ENCODE measurements at regions not wholly inside any gene's neighbourhood (a gene's known extent, or its start where the extent isn't known, plus 50 kb on each side); places are given as distances from the start of the nearest gene placed in this dataset.

GRCh38 chr18:65056575-65056974 lies 694.2 kb upstream of the CDH7 start:
- Mint-ChIP-seq H3K36me3 (no peaks in the 10 kb centered on the region), H3K4me3 (no peak overlapping the region), H3K4me1 (ENCODE audit: low read depth) (no peaks in the 10 kb centered on the region), H3K27ac (no peak overlapping the region), H3K9me3 (peaks cover 24% of the 10 kb centered on the region), H3K27me3 (no peaks in the 10 kb centered on the region)
- intact Hi-C loops (cut with micrococcal nuclease) = no loop called here
- DNase-seq = no peak
- ChIA-PET CTCF (no interaction called here), POLR2A (no interaction called here)

- ChIA-PET CTCF (no interaction called here), POLR2A (no interaction called here)
- intact Hi-C loops (cut with micrococcal nuclease) = no loop called here
Measured at GRCh38 chr18:65049586-65049985, 701.2 kb upstream of the CDH7 start.

GRCh38 chr18:65039578-65039977 lies 711.2 kb upstream of the CDH7 start:
- ChIA-PET CTCF (no interaction called here), POLR2A (no interaction called here)
- H3K4me1 Mint-ChIP-seq (ENCODE audit: low read depth) = no peaks in the 10 kb centered on the region
- DNase-seq = no peak
- H3K9me3 Mint-ChIP-seq = peaks cover 8% of the 10 kb centered on the region
- no peaks in the 10 kb centered on the region for H3K36me3 Mint-ChIP-seq
- no peaks in the 10 kb centered on the region for H3K27me3 Mint-ChIP-seq
- H3K4me3 Mint-ChIP-seq = no peak overlapping the region
- H3K27ac Mint-ChIP-seq = no peak overlapping the region
- intact Hi-C loops (cut with micrococcal nuclease) = no loop called here

More at GRCh38 chr18:65049586-65049985, 701.2 kb upstream of the CDH7 start:
- Mint-ChIP-seq H3K9me3 (peaks cover 21% of the 10 kb centered on the region), H3K4me1 (ENCODE audit: low read depth) (no peaks in the 10 kb centered on the region), H3K27ac (no peak overlapping the region), H3K4me3 (no peak overlapping the region), H3K27me3 (no peaks in the 10 kb centered on the region), H3K36me3 (no peaks in the 10 kb centered on the region)
- DNase-seq = no peak

GRCh38 chr18:65035701-65036100 lies 715.1 kb upstream of the CDH7 start:
- H3K4me1 Mint-ChIP-seq (ENCODE audit: low read depth) = no peaks in the 10 kb centered on the region
- POLR2A ChIA-PET = no interaction called here
- H3K9me3 Mint-ChIP-seq = peaks cover 5% of the 10 kb centered on the region

DNA sequence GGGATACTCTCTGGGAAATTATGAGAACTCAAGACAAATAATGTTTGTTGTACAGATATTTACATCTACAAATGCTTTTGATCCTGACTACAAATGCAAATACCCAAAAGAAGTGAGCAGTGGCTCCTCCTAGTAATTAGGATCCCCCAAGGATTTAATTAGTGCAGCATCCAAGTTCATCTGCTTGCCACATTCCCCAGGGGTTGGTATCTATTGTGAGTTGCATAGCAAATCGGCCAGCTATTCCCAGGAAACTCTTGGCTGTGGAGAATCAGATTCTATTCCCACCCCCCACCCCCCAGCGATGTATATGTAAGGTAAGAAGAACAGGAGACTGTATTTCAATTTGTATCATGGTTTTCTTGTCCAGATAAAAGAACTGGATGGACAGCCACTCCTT lies 725.1 kb upstream of the CDH7 start:
- POLR2A ChIA-PET = no interaction called here

More at GRCh38 chr18:65035701-65036100, 715.1 kb upstream of the CDH7 start:
- no peak overlapping the region for H3K4me3 Mint-ChIP-seq
- no peaks in the 10 kb centered on the region for H3K36me3 Mint-ChIP-seq
- intact Hi-C loops (cut with micrococcal nuclease) = no loop called here
- no peak overlapping the region for H3K27ac Mint-ChIP-seq
- DNase-seq = no peak
- no peaks in the 10 kb centered on the region for H3K27me3 Mint-ChIP-seq
- CTCF ChIA-PET = no interaction called here

DNA sequence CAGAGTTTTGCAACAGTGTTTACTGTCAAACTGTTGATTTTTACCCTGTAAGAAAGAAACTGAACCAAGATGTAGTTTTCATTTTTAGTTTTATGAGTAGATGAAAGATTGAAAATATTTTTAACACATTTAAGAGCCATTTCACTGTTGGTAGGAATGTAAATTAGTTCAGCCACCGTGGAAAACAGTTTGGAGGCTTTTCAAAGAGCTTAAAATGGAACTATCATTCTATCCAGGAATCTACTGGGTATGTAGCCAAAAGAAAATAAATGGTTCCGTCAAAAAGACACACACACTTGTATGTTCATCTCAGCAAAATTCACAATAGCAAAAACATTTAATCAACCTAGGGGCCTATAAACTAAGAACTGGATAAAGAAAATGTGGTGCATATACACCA lies 729.8 kb upstream of the CDH7 start:
- no peak for DNase-seq
- POLR2A ChIA-PET = no interaction called here
- Mint-ChIP-seq H3K4me1 (ENCODE audit: low read depth) (no peaks in the 10 kb centered on the region), H3K4me3 (no peak overlapping the region), H3K9me3 (peaks cover 8% of the 10 kb centered on the region), H3K36me3 (no peaks in the 10 kb centered on the region), H3K27me3 (no peaks in the 10 kb centered on the region), H3K27ac (no peak overlapping the region)
- CTCF ChIA-PET = no interaction called here
- intact Hi-C loops (cut with micrococcal nuclease) = no loop called here

More for the DNA sequence above, 725.1 kb upstream of the CDH7 start:
- Mint-ChIP-seq H3K36me3 (no peaks in the 10 kb centered on the region), H3K9me3 (peaks cover 5% of the 10 kb centered on the region), H3K27ac (no peak overlapping the region), H3K27me3 (no peaks in the 10 kb centered on the region), H3K4me3 (no peak overlapping the region), H3K4me1 (ENCODE audit: low read depth) (no peaks in the 10 kb centered on the region)
- DNase-seq = no peak
- CTCF ChIA-PET = no interaction called here
- intact Hi-C loops (cut with micrococcal nuclease) = no loop called here

DNA sequence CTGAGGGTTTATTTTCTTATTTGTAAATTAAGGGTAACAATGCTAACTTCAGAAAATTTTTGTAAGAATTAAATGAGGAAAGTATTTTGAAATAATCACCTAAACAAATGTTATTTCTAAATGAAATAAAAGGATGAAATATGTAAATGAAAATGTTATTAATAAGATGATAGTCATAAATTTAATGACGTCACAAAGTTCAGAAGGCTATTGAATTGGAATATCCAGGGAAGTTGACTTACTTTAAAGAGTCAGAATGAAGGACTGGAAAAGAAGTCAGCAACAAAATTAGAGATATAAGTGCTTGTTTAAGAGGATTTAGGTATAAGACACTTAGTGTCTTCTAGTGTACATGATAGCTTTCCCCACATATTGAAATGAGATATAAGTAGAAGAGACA lies 732.6 kb upstream of the CDH7 start:
- Mint-ChIP-seq H3K4me1 (ENCODE audit: low read depth) (no peaks in the 10 kb centered on the region), H3K27ac (no peak overlapping the region), H3K9me3 (peaks cover 8% of the 10 kb centered on the region), H3K36me3 (no peaks in the 10 kb centered on the region), H3K4me3 (no peak overlapping the region), H3K27me3 (no peaks in the 10 kb centered on the region)
- no peak for DNase-seq
- intact Hi-C loops (cut with micrococcal nuclease) = no loop called here
- CTCF ChIA-PET = no interaction called here
- POLR2A ChIA-PET = no interaction called here

DNA sequence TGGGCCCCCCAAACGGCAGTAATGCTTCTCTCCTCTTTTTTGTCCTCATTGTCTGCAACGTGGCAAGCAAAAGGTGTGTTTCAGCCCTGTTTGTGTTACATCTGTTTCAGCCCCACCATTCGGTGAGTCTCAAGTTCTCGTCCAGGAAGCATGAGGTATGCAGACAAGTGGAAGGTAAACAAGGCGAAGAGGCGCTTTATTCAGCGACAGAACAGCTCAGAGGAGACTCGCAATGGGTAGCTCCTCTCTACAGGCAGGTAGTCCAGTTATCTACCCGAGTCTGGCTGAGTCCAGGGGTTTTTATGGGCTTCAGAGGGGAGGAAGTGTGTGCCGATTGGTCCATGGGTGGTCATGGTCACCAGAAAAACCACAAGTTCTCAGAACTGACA lies 733.4 kb upstream of the CDH7 start:
- intact Hi-C loops (cut with micrococcal nuclease) = no loop called here
- H3K4me1 Mint-ChIP-seq (ENCODE audit: low read depth) = no peaks in the 10 kb centered on the region
- CTCF ChIA-PET = no interaction called here
- H3K9me3 Mint-ChIP-seq = peaks cover 11% of the 10 kb centered on the region
- no peak overlapping the region for H3K4me3 Mint-ChIP-seq
- POLR2A ChIA-PET = no interaction called here
- H3K27me3 Mint-ChIP-seq = no peaks in the 10 kb centered on the region
- H3K27ac Mint-ChIP-seq = no peak overlapping the region
- no peaks in the 10 kb centered on the region for H3K36me3 Mint-ChIP-seq
- no peak for DNase-seq

DNA sequence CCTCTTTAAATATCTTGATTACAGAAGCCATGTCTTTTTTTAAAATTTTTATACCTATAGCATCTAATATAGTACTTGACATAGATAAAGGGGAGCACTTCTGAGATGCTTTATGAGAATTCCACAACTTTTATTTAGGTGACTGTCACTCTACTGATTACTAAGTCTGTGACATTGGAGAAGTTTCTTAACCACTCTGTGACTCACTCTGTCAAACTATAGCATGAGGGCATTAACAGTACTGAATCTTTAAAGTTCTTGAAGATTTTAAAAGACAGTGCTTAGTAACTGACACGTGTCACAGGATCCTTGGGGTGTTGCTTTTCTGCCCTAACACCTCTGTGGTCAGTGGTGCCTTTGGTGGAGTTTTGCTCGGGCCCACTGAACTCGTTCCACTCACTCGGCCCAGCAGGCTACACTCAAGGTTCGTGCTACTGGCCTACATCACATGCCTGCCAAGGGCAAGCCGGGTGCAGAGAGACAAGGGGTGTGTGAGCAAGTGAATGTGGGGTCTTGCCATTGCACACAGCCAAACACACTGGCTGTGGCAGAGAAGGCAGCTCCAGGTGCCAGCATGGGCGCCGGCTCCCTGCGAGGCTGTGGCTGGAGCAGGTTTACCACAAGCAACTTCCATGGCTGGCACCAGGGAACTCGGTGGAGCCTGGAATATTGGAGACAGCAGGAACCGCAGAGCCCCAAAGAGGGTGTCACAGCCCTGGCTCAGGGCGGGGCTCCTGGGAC lies 734.0 kb upstream of the CDH7 start:
- intact Hi-C loops (cut with micrococcal nuclease) = no loop called here
- DNase-seq = no peak
- Mint-ChIP-seq H3K27ac (no peak overlapping the region), H3K4me3 (no peak overlapping the region), H3K27me3 (no peaks in the 10 kb centered on the region), H3K9me3 (peaks cover 17% of the 10 kb centered on the region), H3K4me1 (ENCODE audit: low read depth) (no peaks in the 10 kb centered on the region), H3K36me3 (no peaks in the 10 kb centered on the region)
- ChIA-PET POLR2A (no interaction called here), CTCF (no interaction called here)

DNA sequence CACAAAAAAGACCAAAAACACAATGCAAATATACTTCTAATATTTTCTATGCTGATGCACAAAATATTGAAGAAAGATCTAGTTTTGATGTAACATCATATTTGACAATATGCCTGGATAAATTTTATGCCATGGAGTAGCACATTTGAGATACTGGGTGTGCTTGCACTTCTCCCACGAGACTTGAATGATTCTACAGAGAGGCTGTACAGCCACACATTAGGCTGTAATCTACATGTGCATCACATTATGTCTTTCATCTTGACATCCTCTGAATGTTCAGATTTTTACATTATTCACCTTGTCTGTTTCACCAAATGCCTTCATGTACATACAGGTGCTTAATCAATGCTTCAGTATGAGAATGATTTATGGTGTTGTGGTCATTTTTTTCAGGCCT lies 756.4 kb upstream of the CDH7 start:
- H3K27me3 Mint-ChIP-seq = no peaks in the 10 kb centered on the region
- intact Hi-C loops (cut with micrococcal nuclease) = no loop called here
- CTCF ChIA-PET = no interaction called here
- H3K4me3 Mint-ChIP-seq = no peak overlapping the region
- no peaks in the 10 kb centered on the region for H3K4me1 Mint-ChIP-seq (ENCODE audit: low read depth)
- no peak for DNase-seq
- POLR2A ChIA-PET = no interaction called here
- peaks cover 6% of the 10 kb centered on the region for H3K9me3 Mint-ChIP-seq
- no peak overlapping the region for H3K27ac Mint-ChIP-seq
- H3K36me3 Mint-ChIP-seq = no peaks in the 10 kb centered on the region

GRCh38 chr18:64993695-64994094 lies 757.1 kb upstream of the CDH7 start:
- no peaks in the 10 kb centered on the region for H3K27me3 Mint-ChIP-seq
- H3K4me3 Mint-ChIP-seq = no peak overlapping the region

GRCh38 chr18:64992654-64993053 lies 758.2 kb upstream of the CDH7 start:
- ChIA-PET POLR2A (no interaction called here), CTCF (no interaction called here)
- Mint-ChIP-seq H3K9me3 (peaks cover 6% of the 10 kb centered on the region), H3K27me3 (no peaks in the 10 kb centered on the region), H3K4me3 (no peak overlapping the region), H3K36me3 (no peaks in the 10 kb centered on the region), H3K4me1 (ENCODE audit: low read depth) (no peaks in the 10 kb centered on the region), H3K27ac (no peak overlapping the region)
- DNase-seq = no peak
- intact Hi-C loops (cut with micrococcal nuclease) = no loop called here

More at GRCh38 chr18:64993695-64994094, 757.1 kb upstream of the CDH7 start:
- no peaks in the 10 kb centered on the region for H3K36me3 Mint-ChIP-seq
- CTCF ChIA-PET = no interaction called here
- no peaks in the 10 kb centered on the region for H3K4me1 Mint-ChIP-seq (ENCODE audit: low read depth)
- intact Hi-C loops (cut with micrococcal nuclease) = no loop called here
- POLR2A ChIA-PET = no interaction called here
- no peak overlapping the region for H3K27ac Mint-ChIP-seq
- no peak for DNase-seq
- H3K9me3 Mint-ChIP-seq = peaks cover 6% of the 10 kb centered on the region

DNA sequence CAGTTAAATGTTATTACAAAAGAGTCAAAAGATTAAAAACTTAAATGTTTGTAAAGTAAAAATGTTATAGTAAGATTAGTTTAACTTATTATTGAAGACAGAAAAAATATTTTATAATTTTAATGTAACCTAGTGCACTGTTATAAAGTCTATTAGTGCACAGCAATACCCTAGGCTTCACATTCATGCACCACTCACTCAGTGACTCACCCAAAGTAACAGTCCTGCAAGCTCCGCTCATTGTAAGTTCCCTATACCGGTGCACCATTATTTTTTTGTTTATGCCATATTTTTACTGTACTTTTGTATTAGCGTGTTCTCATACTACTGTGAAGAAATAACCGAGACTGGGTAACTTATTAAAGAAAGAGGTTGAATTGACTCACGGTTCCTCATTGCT lies 759.7 kb upstream of the CDH7 start:
- Mint-ChIP-seq H3K36me3 (no peaks in the 10 kb centered on the region), H3K9me3 (peaks cover 6% of the 10 kb centered on the region), H3K4me1 (ENCODE audit: low read depth) (no peaks in the 10 kb centered on the region), H3K4me3 (no peak overlapping the region), H3K27ac (no peak overlapping the region), H3K27me3 (no peaks in the 10 kb centered on the region)
- POLR2A ChIA-PET = no interaction called here
- intact Hi-C loops (cut with micrococcal nuclease) = no loop called here
- CTCF ChIA-PET = no interaction called here
- no peak for DNase-seq
